ENCODE measurements at regions not wholly inside any gene's neighbourhood (a gene's known extent, or its start where the extent isn't known, plus 50 kb on each side); places are given as distances from the start of the nearest gene placed in this dataset.

DNA sequence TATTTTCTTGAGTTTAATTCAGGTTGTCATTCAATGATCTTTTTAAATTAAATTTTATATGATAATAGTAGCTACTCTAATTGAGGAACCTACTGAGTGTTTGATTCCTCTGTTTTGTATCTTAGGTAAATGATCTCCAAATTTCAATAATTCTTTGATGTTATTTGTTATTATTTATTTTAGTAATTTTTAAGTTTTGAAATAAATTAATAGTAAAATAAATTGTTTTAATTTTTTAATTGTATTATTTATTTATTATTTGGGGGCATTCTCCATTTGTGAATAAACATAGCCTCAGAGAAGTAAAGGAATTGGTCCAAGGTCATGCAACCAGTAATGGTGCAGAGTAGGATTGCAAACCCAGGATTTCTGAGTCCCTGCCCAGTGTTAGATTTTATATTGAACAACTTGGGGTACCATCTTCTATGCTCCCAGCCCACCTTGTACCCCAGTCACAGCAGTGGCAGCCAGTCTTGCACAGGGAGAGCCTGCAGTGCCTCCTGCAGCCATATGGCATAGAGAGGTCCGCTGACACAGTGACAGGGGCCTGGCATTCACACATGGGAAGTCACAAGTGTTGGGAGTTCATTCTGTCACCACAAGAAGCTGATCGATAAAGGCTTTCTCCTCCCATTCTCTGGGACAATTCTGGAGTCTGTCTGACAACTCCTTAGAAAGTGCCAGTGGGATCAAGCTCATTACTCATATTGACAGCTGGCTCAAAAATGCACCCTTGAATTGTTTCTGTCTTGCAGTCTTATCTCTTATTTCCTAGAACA lies 110.0 kb upstream of the ETAA1 start:
- H3K4me3 ChIP-seq (ENCODE audit: low read depth, low read length), result no peak overlapping the region
- TF ChIP-seq, protein P1, sequence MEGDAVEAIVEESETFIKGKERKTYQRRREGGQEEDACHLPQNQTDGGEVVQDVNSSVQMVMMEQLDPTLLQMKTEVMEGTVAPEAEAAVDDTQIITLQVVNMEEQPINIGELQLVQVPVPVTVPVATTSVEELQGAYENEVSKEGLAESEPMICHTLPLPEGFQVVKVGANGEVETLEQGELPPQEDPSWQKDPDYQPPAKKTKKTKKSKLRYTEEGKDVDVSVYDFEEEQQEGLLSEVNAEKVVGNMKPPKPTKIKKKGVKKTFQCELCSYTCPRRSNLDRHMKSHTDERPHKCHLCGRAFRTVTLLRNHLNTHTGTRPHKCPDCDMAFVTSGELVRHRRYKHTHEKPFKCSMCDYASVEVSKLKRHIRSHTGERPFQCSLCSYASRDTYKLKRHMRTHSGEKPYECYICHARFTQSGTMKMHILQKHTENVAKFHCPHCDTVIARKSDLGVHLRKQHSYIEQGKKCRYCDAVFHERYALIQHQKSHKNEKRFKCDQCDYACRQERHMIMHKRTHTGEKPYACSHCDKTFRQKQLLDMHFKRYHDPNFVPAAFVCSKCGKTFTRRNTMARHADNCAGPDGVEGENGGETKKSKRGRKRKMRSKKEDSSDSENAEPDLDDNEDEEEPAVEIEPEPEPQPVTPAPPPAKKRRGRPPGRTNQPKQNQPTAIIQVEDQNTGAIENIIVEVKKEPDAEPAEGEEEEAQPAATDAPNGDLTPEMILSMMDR (IDR thresholded peaks at IDR 0.05; ENCODE audit: borderline replicate concordance, insufficient read depth, low read depth, low read length), result no peak

DNA sequence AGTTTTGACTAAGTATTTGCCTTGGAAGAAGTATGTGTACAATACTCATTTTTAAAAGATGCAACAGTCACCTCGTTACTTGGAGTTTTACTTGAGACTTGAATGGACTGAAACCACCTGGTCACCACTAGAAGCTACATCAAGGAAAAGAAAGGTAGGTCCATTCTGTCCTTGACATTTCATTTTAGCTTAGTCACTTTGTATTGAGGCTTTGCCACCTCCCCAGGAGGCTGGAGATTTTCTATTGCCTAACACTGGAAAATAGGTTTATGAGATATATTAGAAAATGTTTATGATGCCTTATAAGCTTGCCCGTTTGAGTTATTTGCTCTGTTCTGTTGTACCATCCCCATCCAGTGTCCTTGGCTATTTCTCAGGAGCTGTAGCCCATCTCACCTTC lies 107.9 kb upstream of the ETAA1 start:
- TF ChIP-seq, protein P1 (IDR thresholded peaks at IDR 0.05; ENCODE audit: borderline replicate concordance, insufficient read depth, low read depth, low read length), result no peak
- H3K4me3 ChIP-seq (ENCODE audit: low read depth, low read length), result no peak overlapping the region

DNA sequence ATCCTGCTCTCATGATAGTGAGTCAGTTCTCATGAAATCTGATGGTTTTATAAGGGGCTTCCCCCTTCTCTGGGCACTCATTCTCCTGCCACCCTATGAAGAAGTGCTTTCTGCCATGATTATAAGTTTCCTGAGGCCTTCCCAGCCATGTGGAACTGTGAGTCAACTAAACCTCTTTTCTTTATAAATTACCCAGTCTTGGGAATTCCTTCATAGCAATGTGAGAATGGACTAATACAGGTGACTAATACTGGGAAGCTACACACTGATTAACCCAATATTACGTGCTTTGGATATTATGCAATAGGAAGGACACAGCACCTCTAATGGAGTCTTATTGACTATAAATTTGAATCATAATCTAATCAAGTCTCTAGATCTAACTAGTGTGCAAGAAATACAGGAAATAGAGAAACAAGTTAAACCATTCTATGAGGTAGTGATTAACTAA lies 107.2 kb upstream of the ETAA1 start:
- H3K4me3 ChIP-seq (ENCODE audit: low read depth, low read length), result no peak overlapping the region
- TF ChIP-seq, protein P1 (IDR thresholded peaks at IDR 0.05; ENCODE audit: borderline replicate concordance, insufficient read depth, low read depth, low read length), result no peak

DNA sequence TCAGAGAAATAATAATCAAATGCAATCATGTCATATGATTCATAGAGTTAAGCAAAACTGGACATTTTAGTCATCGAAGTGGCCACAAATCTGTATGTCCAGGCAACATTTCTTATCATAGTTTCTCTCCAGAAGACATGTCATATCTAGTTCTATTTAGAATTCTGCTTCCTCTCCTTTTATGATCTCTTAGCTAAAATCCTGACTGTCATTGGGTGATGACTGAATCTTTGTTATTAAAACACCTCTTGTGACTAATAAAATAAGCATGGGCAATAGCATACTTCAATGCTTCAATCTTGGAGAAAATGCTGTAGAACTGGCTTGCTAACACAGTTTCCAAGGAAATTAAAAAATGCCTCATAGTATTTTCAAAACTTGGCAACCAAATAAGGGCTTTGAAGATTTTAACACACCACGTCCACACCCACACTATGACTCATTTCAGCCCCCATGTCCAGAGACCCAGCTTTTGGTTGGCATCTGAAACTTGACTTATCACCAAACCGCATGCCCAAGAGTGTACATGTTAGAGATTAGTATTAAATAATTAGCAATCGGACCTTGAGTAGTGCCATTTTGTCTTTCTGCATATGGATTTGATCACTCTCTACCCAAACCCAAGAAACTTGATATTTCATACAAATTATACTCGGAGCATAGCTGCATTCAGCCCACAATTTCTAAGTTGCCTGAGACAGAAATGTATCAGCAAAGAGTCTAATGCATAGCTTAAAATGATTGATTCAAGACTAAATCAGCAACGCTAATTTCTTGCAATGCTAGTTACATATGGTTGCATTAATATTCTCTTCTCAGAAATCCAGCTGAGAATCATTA lies 106.5 kb upstream of the ETAA1 start:
- TF ChIP-seq, protein P1 (IDR thresholded peaks at IDR 0.05; ENCODE audit: borderline replicate concordance, insufficient read depth, low read depth, low read length), result no peak
- no peak overlapping the region for H3K4me3 ChIP-seq (ENCODE audit: low read depth, low read length)

DNA sequence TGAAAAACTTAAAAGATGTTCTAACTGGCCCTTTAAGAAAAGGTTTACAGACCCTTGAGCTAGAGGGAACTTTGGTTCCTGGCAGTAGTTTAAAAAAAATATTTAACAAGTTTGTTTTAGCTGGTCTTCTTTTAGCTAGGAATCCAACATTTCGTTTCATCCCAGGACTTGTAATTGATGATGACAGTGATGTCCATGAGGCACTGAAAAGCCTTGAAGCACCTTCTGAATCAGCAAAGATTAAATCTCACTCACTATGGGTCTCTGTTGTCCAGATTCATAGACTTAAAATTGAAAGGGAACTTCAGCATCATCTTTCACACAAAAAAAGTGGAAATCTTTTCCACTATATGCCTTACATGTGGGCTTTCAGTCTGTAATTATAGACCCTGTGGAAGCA lies 102.9 kb upstream of the ETAA1 start:
- no peak overlapping the region for H3K4me3 ChIP-seq (ENCODE audit: low read depth, low read length)
- TF ChIP-seq, protein P1 (IDR thresholded peaks at IDR 0.05; ENCODE audit: borderline replicate concordance, insufficient read depth, low read depth, low read length), result no peak

DNA sequence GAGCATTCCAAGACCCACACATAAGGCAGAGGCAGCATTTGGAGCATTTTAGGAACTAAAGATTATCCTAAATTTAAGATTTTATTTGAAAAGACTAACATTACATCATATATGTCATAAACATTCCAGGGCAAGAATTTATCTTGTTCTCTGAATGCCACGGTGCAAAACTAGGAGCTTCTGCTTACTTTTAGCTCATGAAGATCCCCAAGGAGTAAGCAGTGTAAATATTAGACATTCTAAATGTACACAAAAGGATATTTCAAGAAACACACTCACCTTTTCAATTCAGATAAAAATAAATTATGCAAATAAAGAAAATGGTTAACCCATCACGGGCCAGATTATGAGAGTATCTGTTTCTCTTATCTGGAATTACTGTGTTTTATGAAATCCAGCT lies 101.7 kb upstream of the ETAA1 start:
- no peak overlapping the region for H3K4me3 ChIP-seq (ENCODE audit: low read depth, low read length)
- TF ChIP-seq, protein P1 (IDR thresholded peaks at IDR 0.05; ENCODE audit: borderline replicate concordance, insufficient read depth, low read depth, low read length), result no peak
